HG02571 (cell line): ENCODE measurements at regions not wholly inside any gene's neighbourhood (a gene's known extent, or its start where the extent isn't known, plus 50 kb on each side); places are given as distances from the start of the nearest gene placed in this dataset.

Experiments
- ATAC-seq: cut with Tn5 transposase; IDR thresholded peaks from one replicate; pipeline ENCODE4 v1.9.1; 2021; ENCODE audit warnings: mild to moderate bottlenecking, moderate library complexity; ENCODE audit not compliant: unreplicated experiment

- no peak for ATAC-seq
Observed at GRCh38 chr21:43304621-43305335, 122.2 kb downstream of the SIK1 start.

GRCh38 chr21:43304206-43304605 is 122.7 kb downstream of the SIK1 start:
- ATAC-seq = no peak

- ATAC-seq = no peak
Observed at GRCh38 chr21:43303275-43304178, 123.4 kb downstream of the SIK1 start.

- ATAC-seq = no peak
Observed at GRCh38 chr21:43302769-43303168, 124.2 kb downstream of the SIK1 start.

GRCh38 chr21:43302062-43302700 is 124.8 kb downstream of the SIK1 start:
- ATAC-seq = no peak

- ATAC-seq = no peak
Observed at GRCh38 chr21:43301409-43302061, 125.4 kb downstream of the SIK1 start.

- ATAC-seq = no peak
Observed at GRCh38 chr21:43300496-43301408, 126.2 kb downstream of the SIK1 start.

GRCh38 chr21:43299441-43300277 is 127.3 kb downstream of the SIK1 start:
- no peak for ATAC-seq

- ATAC-seq = no peak
Observed at GRCh38 chr21:43298546-43299440, 128.1 kb downstream of the SIK1 start.

GRCh38 chr21:43297989-43298388 is 128.9 kb downstream of the SIK1 start:
- no peak for ATAC-seq

GRCh38 chr21:43297391-43297981 is 128.7 kb downstream of the CRYAA start:
- no peak for ATAC-seq

- ATAC-seq = no peak
Observed at GRCh38 chr21:43295066-43295958, 126.5 kb downstream of the CRYAA start.

GRCh38 chr21:43294194-43294902 is 125.5 kb downstream of the CRYAA start:
- no peak for ATAC-seq

- no peak for ATAC-seq
Observed at GRCh38 chr21:43292866-43293142, 124.0 kb downstream of the CRYAA start.

- ATAC-seq = no peak
Observed at GRCh38 chr21:43292041-43292865, 123.4 kb downstream of the CRYAA start.
